ENCODE measurements at regions not wholly inside any gene's neighbourhood (a gene's known extent, or its start where the extent isn't known, plus 50 kb on each side); places are given as distances from the start of the nearest gene placed in this dataset.

DNA sequence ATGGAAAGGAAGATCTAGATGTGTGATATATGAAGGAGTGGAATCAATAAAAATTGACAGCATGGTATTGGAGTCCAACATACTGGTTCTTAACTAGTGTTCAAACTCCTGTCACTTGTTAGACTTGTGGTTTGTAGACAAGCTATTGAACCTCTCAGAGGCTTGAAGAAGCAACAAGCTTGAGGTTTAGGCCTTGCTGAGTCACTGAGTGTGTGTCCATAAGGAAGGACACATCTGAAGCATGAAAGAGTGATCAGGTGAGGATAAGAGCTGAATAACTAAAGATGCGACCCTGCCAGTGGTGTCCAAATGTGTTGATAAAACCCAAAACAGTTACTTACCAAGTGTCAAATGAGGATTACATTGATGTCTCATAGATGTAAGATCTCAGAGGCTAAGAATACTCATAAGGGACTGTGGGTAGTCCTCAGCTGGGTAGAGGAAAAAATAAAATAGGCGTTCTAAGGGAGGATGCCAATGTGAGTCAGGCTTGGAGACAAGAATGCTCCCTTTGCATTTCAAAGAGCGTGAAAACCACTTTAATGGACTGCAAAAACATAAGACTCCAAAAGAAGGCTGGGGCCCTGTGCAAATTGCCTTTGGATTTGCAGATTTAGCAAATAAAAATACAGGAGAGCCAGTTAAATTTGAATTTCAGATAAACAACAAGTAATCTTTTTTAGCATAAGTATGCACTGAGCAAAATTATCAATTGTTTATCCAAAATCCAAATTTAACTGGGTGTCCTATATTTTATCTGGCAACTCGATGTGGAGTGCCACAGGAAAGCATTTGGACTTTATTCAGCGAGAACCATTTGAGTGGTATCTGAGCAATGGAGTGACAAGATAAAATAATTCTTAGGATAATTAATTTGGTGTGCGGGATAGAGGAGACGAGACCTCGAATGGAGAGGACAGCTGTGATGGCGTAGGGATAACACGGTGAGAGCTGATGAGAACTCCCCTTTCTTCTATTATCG, 757.3 kb upstream of the WWC1 start:
- H3K18ac ChIP-seq (ENCODE audit: low read depth in 1 of 2, low read length in 2 of 2) = no peak overlapping the region
- no peaks in the 10 kb centered on the region for H3K79me1 ChIP-seq (replicated peaks; ENCODE audit: low read length, poor library complexity, severe bottlenecking)
- no peak overlapping the region for H2AFZ ChIP-seq (ENCODE audit: low read depth, low read length)
- H3K4me3 ChIP-seq (ENCODE audit: insufficient read depth in 1 of 2, low read depth in 1 of 2, low read length in 2 of 2) = no peak overlapping the region
- no peak overlapping the region for H3K27ac ChIP-seq (ENCODE audit: low read length, poor library complexity, severe bottlenecking)
- no peak overlapping the region for H2AK5ac ChIP-seq (ENCODE audit: low read length, severe bottlenecking)
- H3K4me1 ChIP-seq (ENCODE audit: control insufficient read depth, insufficient read depth, low read depth, low read length) = no peaks in the 10 kb centered on the region
- no peak for DNase-seq
- no peaks in the 10 kb centered on the region for H3K27me3 ChIP-seq (ENCODE audit: control insufficient read depth in 1 of 2, insufficient read depth in 1 of 2, low read length in 2 of 2)
- no peaks in the 10 kb centered on the region for H3K36me3 ChIP-seq (ENCODE audit: control insufficient read depth in 1 of 2, insufficient read depth in 2 of 2, low read depth in 1 of 2, low read length in 2 of 2)
- no peak overlapping the region for H3K14ac ChIP-seq (ENCODE audit: low read length in 2 of 2)
- H3K9me3 ChIP-seq (ENCODE audit: control insufficient read depth, low read length) = peaks cover 10% of the 10 kb centered on the region
- H3K9ac ChIP-seq (ENCODE audit: low read length) = no peak overlapping the region
- no peak overlapping the region for H2BK120ac ChIP-seq (ENCODE audit: low read depth, low read length)
- no peak overlapping the region for H3K4ac ChIP-seq (ENCODE audit: low read depth in 1 of 2, low read length in 2 of 2)
- 90% methylated on average over 11 of the region's 11 CpGs for WGBS
- H4K8ac ChIP-seq (ENCODE audit: low read length) = no peak overlapping the region
- H2BK12ac ChIP-seq (ENCODE audit: low read length in 2 of 2) = no peak overlapping the region
- H2BK15ac ChIP-seq (ENCODE audit: low read depth, poor library complexity, severe bottlenecking) = no peak overlapping the region
- no peak overlapping the region for H3K23ac ChIP-seq (ENCODE audit: low read length in 2 of 2)
- H2BK5ac ChIP-seq (ENCODE audit: low read depth, low read length, poor library complexity, severe bottlenecking) = no peak overlapping the region
- H3K4me2 ChIP-seq (ENCODE audit: low read length, poor library complexity, severe bottlenecking) = no peak overlapping the region
- no peak overlapping the region for H4K91ac ChIP-seq (ENCODE audit: low read length)

DNA sequence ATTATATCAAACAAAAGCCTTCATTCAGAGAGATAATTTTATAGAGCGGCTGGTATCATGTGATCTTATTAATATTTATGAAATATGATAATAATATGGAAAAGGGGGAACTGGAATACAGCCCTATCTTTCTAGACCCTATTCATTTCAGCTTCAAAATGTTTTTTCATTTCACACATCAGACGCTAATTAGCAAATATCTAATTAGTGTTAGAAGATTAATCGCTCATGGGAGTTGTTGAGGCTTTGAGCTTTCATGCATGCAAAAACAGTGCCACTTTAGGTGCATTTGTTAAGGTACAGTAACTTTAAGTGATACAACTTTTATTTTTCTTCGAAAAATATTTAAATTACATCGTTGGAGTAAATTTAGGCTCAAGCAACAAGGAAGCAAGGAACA, 751.7 kb upstream of the WWC1 start:
- Histone ChIP-seq H3K36me3 (ENCODE audit: control insufficient read depth in 1 of 2, insufficient read depth in 2 of 2, low read depth in 1 of 2, low read length in 2 of 2) (no peaks in the 10 kb centered on the region), H3K14ac (ENCODE audit: low read length in 2 of 2) (no peak overlapping the region), H3K4me3 (ENCODE audit: insufficient read depth in 1 of 2, low read depth in 1 of 2, low read length in 2 of 2) (no peak overlapping the region), H3K4ac (ENCODE audit: low read depth in 1 of 2, low read length in 2 of 2) (no peak overlapping the region), H4K91ac (ENCODE audit: low read length) (no peak overlapping the region), H3K79me1 (replicated peaks; ENCODE audit: low read length, poor library complexity, severe bottlenecking) (no peaks in the 10 kb centered on the region), H3K9me3 (ENCODE audit: control insufficient read depth, low read length) (peaks cover 10% of the 10 kb centered on the region), H3K27ac (ENCODE audit: low read length, poor library complexity, severe bottlenecking) (no peak overlapping the region), H2BK5ac (ENCODE audit: low read depth, low read length, poor library complexity, severe bottlenecking) (no peak overlapping the region), H2AFZ (ENCODE audit: low read depth, low read length) (no peak overlapping the region), H2BK15ac (ENCODE audit: low read depth, poor library complexity, severe bottlenecking) (no peak overlapping the region), H3K4me2 (ENCODE audit: low read length, poor library complexity, severe bottlenecking) (no peak overlapping the region), H3K23ac (ENCODE audit: low read length in 2 of 2) (no peak overlapping the region), H3K9ac (ENCODE audit: low read length) (no peak overlapping the region), H2AK5ac (ENCODE audit: low read length, severe bottlenecking) (no peak overlapping the region), H3K27me3 (ENCODE audit: control insufficient read depth in 1 of 2, insufficient read depth in 1 of 2, low read length in 2 of 2) (no peaks in the 10 kb centered on the region), H4K8ac (ENCODE audit: low read length) (no peak overlapping the region), H3K18ac (ENCODE audit: low read depth in 1 of 2, low read length in 2 of 2) (no peak overlapping the region), H3K4me1 (ENCODE audit: control insufficient read depth, insufficient read depth, low read depth, low read length) (no peaks in the 10 kb centered on the region), H2BK120ac (ENCODE audit: low read depth, low read length) (no peak overlapping the region), H2BK12ac (ENCODE audit: low read length in 2 of 2) (no peak overlapping the region)
- no peak for DNase-seq
- WGBS = 100% methylated on average over 2 of the region's 5 CpGs

DNA sequence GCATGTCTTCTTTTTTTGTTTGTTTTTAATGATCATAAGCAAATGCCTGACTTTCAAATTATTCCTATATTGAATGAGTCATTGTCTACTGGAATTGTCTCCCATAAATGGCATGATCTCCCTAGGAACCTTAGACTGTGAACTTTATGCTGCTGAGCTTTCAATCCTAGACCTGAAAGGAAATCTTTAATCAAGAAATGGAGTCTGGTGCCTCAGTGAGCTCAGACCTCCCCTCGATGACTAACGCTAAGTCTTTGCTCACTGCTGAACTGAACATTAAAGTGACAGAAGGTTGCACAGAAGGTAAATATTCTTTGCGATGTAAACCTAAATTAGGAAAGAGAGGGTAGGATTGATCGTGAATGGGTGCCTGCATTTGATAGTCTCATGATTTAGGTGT, 745.2 kb upstream of the WWC1 start:
- 98% methylated on average over 4 of the region's 4 CpGs for WGBS
- Histone ChIP-seq H4K8ac (ENCODE audit: low read length) (no peak overlapping the region), H3K9ac (ENCODE audit: low read length) (no peak overlapping the region), H3K27me3 (ENCODE audit: control insufficient read depth in 1 of 2, insufficient read depth in 1 of 2, low read length in 2 of 2) (no peaks in the 10 kb centered on the region), H2AFZ (ENCODE audit: low read depth, low read length) (no peak overlapping the region), H3K23ac (ENCODE audit: low read length in 2 of 2) (no peak overlapping the region), H3K4me3 (ENCODE audit: insufficient read depth in 1 of 2, low read depth in 1 of 2, low read length in 2 of 2) (no peak overlapping the region), H3K4ac (ENCODE audit: low read depth in 1 of 2, low read length in 2 of 2) (no peak overlapping the region), H3K18ac (ENCODE audit: low read depth in 1 of 2, low read length in 2 of 2) (no peak overlapping the region), H2BK15ac (ENCODE audit: low read depth, poor library complexity, severe bottlenecking) (no peak overlapping the region), H3K4me1 (ENCODE audit: control insufficient read depth, insufficient read depth, low read depth, low read length) (no peaks in the 10 kb centered on the region), H2BK120ac (ENCODE audit: low read depth, low read length) (no peak overlapping the region), H3K27ac (ENCODE audit: low read length, poor library complexity, severe bottlenecking) (no peak overlapping the region), H3K79me1 (replicated peaks; ENCODE audit: low read length, poor library complexity, severe bottlenecking) (no peaks in the 10 kb centered on the region), H2BK5ac (ENCODE audit: low read depth, low read length, poor library complexity, severe bottlenecking) (no peak overlapping the region), H3K9me3 (ENCODE audit: control insufficient read depth, low read length) (no peaks in the 10 kb centered on the region), H4K91ac (ENCODE audit: low read length) (no peak overlapping the region), H3K36me3 (ENCODE audit: control insufficient read depth in 1 of 2, insufficient read depth in 2 of 2, low read depth in 1 of 2, low read length in 2 of 2) (no peaks in the 10 kb centered on the region), H2BK12ac (ENCODE audit: low read length in 2 of 2) (no peak overlapping the region), H3K14ac (ENCODE audit: low read length in 2 of 2) (no peak overlapping the region), H3K4me2 (ENCODE audit: low read length, poor library complexity, severe bottlenecking) (no peak overlapping the region), H2AK5ac (ENCODE audit: low read length, severe bottlenecking) (no peak overlapping the region)
- no peak for DNase-seq

DNA sequence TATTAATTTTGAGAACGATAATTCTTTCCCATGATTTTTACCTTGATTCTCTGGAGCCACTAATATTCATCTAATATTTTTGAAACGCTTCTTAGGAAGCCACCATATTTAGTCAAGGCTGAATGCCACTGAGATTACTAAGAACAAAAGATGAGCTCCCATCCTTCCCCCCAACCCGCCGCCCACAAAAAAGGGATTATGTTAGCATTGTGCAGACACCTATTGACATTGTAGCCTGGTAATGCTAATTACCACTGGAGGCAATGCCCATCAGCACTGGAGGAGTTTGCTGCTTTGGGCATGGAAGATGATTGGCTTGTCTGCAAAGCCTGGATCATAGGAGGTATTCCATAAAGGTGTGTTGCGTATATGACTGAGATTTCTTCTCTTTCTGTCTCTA, 739.1 kb upstream of the WWC1 start:
- no peak overlapping the region for H3K4me3 ChIP-seq (ENCODE audit: insufficient read depth in 1 of 2, low read depth in 1 of 2, low read length in 2 of 2)
- no peak overlapping the region for H3K18ac ChIP-seq (ENCODE audit: low read depth in 1 of 2, low read length in 2 of 2)
- no peak overlapping the region for H3K4ac ChIP-seq (ENCODE audit: low read depth in 1 of 2, low read length in 2 of 2)
- H2AFZ ChIP-seq (ENCODE audit: low read depth, low read length) = no peak overlapping the region
- no peaks in the 10 kb centered on the region for H3K9me3 ChIP-seq (ENCODE audit: control insufficient read depth, low read length)
- no peaks in the 10 kb centered on the region for H3K36me3 ChIP-seq (ENCODE audit: control insufficient read depth in 1 of 2, insufficient read depth in 2 of 2, low read depth in 1 of 2, low read length in 2 of 2)
- no peak overlapping the region for H3K4me2 ChIP-seq (ENCODE audit: low read length, poor library complexity, severe bottlenecking)
- no peak overlapping the region for H4K91ac ChIP-seq (ENCODE audit: low read length)
- H4K8ac ChIP-seq (ENCODE audit: low read length) = no peak overlapping the region
- no peak for DNase-seq
- H2BK15ac ChIP-seq (ENCODE audit: low read depth, poor library complexity, severe bottlenecking) = no peak overlapping the region
- no peak overlapping the region for H3K27ac ChIP-seq (ENCODE audit: low read length, poor library complexity, severe bottlenecking)
- no peaks in the 10 kb centered on the region for H3K4me1 ChIP-seq (ENCODE audit: control insufficient read depth, insufficient read depth, low read depth, low read length)
- H2BK12ac ChIP-seq (ENCODE audit: low read length in 2 of 2) = no peak overlapping the region
- no peak overlapping the region for H3K14ac ChIP-seq (ENCODE audit: low read length in 2 of 2)
- no peaks in the 10 kb centered on the region for H3K79me1 ChIP-seq (replicated peaks; ENCODE audit: low read length, poor library complexity, severe bottlenecking)
- no peak overlapping the region for H2BK120ac ChIP-seq (ENCODE audit: low read depth, low read length)
- no peak overlapping the region for H3K23ac ChIP-seq (ENCODE audit: low read length in 2 of 2)
- H3K27me3 ChIP-seq (ENCODE audit: control insufficient read depth in 1 of 2, insufficient read depth in 1 of 2, low read length in 2 of 2) = peaks cover 0 to 4% of the 10 kb centered on the region in 2 experiments
- H2BK5ac ChIP-seq (ENCODE audit: low read depth, low read length, poor library complexity, severe bottlenecking) = no peak overlapping the region
- H3K9ac ChIP-seq (ENCODE audit: low read length) = no peak overlapping the region
- H2AK5ac ChIP-seq (ENCODE audit: low read length, severe bottlenecking) = no peak overlapping the region
- WGBS = 94% methylated on average over 4 of the region's 5 CpGs
